ENCODE measurements at regions not wholly inside any gene's neighbourhood (a gene's known extent, or its start where the extent isn't known, plus 50 kb on each side); places are given as distances from the start of the nearest gene placed in this dataset.

- TF ChIP-seq CTCF (IDR thresholded peaks at IDR 0.05; ENCODE audit: insufficient read depth, low read depth, low read length, missing control alignments), result no peak
- no peak for DNase-seq (ENCODE audit: low read depth)
- H3K4me3 ChIP-seq (ENCODE audit: low read length), result no peak overlapping the region
Observed at GRCh38 chr2:119104414-119104813, 54.1 kb downstream of the C1QL2 start.

GRCh38 chr2:119102964-119103363 is 55.6 kb downstream of the C1QL2 start:
- TF ChIP-seq CTCF (IDR thresholded peaks at IDR 0.05; ENCODE audit: insufficient read depth, low read depth, low read length, missing control alignments), result no peak
- DNase-seq (ENCODE audit: low read depth), result no peak
- H3K4me3 ChIP-seq (ENCODE audit: low read length), result no peak overlapping the region

GRCh38 chr2:119088416-119088815 is 70.1 kb downstream of the C1QL2 start:
- TF ChIP-seq CTCF (IDR thresholded peaks at IDR 0.05; ENCODE audit: insufficient read depth, low read depth, low read length, missing control alignments), result no peak
- DNase-seq (ENCODE audit: low read depth), result no peak
- H3K4me3 ChIP-seq (ENCODE audit: low read length), result no peak overlapping the region

GRCh38 chr2:119086327-119086726 is 72.2 kb downstream of the C1QL2 start:
- DNase-seq (ENCODE audit: low read depth), result no peak
- no peak for TF ChIP-seq CTCF (IDR thresholded peaks at IDR 0.05; ENCODE audit: insufficient read depth, low read depth, low read length, missing control alignments)
- no peak overlapping the region for H3K4me3 ChIP-seq (ENCODE audit: low read length)

- DNase-seq (ENCODE audit: low read depth), result no peak
- no peak for TF ChIP-seq CTCF (IDR thresholded peaks at IDR 0.05; ENCODE audit: insufficient read depth, low read depth, low read length, missing control alignments)
- no peak overlapping the region for H3K4me3 ChIP-seq (ENCODE audit: low read length)
Observed at GRCh38 chr2:119085613-119086012, 72.9 kb downstream of the C1QL2 start.

GRCh38 chr2:119083416-119083815 is 75.1 kb downstream of the C1QL2 start:
- DNase-seq (ENCODE audit: low read depth), result no peak
- no peak for TF ChIP-seq CTCF (IDR thresholded peaks at IDR 0.05; ENCODE audit: insufficient read depth, low read depth, low read length, missing control alignments)
- H3K4me3 ChIP-seq (ENCODE audit: low read length), result no peak overlapping the region

GRCh38 chr2:119082821-119083400 is 75.6 kb downstream of the C1QL2 start:
- TF ChIP-seq CTCF (IDR thresholded peaks at IDR 0.05; ENCODE audit: insufficient read depth, low read depth, low read length, missing control alignments), result no peak
- no peak overlapping the region for H3K4me3 ChIP-seq (ENCODE audit: low read length)
- DNase-seq (ENCODE audit: low read depth), result no peak

Data from epithelial cell of esophagus (primary cell).